GM12875 (cell line): ENCODE measurements at regions not wholly inside any gene's neighbourhood (a gene's known extent, or its start where the extent isn't known, plus 50 kb on each side); places are given as distances from the start of the nearest gene placed in this dataset.

Experiments used
- H3K4me3 ChIP-seq: one replicate; pipeline ENCODE4 v1.5.1; 2011; ENCODE audit warnings: low read depth, low read length, control low read depth
- TF ChIP-seq, protein P1 (sequence below): IDR thresholded peaks from 2 replicates; pipeline ENCODE4 v1.5.1; 2011; ENCODE audit warnings: low read depth, mild to moderate bottlenecking, control low read depth, inconsistent platforms, low read length, moderate library complexity, borderline replicate concordance; ENCODE audit not compliant: insufficient read depth

DNA sequence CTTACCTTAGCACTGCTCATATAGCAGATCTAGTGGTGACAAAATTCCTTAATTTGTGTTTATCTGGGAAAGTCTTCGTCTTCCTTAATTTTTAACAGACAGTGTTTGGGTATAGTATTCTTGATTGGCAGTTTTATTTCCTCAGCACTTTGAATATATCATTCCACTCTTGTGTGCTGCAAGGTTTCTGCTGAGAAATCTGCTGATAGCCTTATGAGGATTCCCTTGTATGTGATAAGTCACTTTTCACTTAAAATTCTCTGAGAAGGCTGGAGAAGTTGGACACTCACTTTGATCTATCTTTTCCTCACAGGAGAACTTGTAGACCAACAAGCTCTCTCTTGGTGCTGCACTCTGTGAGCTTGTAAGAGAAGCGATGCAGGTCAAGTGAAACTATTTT lies 306.1 kb upstream of the RTL1 start:
- H3K4me3 ChIP-seq = no peak overlapping the region
- TF ChIP-seq, protein P1, sequence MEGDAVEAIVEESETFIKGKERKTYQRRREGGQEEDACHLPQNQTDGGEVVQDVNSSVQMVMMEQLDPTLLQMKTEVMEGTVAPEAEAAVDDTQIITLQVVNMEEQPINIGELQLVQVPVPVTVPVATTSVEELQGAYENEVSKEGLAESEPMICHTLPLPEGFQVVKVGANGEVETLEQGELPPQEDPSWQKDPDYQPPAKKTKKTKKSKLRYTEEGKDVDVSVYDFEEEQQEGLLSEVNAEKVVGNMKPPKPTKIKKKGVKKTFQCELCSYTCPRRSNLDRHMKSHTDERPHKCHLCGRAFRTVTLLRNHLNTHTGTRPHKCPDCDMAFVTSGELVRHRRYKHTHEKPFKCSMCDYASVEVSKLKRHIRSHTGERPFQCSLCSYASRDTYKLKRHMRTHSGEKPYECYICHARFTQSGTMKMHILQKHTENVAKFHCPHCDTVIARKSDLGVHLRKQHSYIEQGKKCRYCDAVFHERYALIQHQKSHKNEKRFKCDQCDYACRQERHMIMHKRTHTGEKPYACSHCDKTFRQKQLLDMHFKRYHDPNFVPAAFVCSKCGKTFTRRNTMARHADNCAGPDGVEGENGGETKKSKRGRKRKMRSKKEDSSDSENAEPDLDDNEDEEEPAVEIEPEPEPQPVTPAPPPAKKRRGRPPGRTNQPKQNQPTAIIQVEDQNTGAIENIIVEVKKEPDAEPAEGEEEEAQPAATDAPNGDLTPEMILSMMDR = no peak

DNA sequence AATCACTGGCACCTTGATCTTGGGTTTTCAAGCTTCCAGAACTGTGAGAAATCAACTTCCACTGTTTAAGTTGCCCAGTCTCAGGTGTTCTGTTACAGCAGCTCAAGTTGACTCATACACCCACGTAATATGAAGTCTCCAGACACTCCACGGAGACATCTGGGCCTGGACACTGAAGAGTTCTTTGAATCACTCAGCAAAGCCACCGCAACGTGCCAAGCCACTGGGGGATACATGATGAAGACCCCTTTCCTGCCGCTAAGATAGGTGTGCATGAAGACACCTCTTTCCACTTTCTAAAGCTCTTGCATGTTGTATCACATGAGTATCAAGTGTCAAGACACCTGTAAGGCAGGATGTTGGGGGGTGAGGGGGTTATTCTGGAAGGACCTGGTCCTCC lies 311.7 kb upstream of the RTL1 start:
- TF ChIP-seq, protein P1 = no peak

DNA sequence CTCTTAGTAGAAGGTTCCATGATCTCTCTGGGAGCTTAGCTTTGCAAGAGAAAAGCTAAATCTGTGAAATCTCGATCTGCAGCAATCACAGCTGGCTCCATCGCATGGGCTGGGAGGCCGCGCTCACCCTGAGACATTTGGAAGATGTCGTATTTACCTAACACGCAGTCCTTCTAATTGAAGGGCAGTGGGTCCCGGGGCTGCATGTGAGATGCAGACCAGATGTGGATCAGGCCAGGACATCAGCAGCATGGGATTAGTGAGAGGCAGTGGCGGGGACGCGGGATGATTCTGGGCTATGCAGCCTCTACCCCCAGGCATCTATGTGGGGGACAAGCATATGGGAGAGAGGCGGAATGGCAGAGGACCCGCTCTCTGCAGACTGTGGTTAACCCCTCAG lies 312.4 kb upstream of the RTL1 start:
- TF ChIP-seq, protein P1 = no peak
- H3K4me3 ChIP-seq = no peak overlapping the region

More for the DNA sequence above, 311.7 kb upstream of the RTL1 start:
- H3K4me3 ChIP-seq = no peak overlapping the region

DNA sequence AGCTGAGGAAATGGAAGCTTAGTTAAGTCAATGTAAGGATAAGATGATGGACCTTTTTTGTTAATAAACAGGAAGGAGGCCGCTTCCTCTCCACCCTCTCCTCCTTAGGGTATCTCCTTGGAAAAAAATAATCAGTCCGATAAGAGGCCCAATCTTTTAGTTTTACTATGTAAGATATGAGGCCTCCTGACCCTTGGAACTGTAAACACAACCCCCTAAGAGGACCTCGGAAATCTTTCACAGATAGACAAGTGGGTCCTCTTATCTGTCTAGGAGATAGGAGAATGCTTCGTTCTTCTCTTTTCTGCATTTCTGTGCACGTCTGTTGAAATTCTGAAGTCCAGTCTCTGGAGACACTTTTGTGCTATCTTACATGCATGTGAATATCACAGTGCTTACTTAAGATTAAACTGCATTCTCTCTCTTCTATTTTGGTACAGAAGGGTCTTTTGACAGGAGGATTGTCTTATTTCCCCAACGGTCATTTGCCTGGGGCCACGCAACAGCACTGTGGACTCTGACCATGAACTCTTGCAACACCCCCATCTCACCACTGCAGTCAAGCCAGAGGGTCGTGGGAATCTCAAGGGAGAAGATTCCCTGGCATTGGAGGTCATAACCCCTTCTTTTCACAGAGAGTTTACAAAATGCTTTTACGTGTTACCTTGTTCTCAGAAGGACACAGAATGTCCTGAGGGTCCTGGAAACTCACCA lies 313.0 kb upstream of the RTL1 start:
- TF ChIP-seq, protein P1 = no peak
- no peak overlapping the region for H3K4me3 ChIP-seq

DNA sequence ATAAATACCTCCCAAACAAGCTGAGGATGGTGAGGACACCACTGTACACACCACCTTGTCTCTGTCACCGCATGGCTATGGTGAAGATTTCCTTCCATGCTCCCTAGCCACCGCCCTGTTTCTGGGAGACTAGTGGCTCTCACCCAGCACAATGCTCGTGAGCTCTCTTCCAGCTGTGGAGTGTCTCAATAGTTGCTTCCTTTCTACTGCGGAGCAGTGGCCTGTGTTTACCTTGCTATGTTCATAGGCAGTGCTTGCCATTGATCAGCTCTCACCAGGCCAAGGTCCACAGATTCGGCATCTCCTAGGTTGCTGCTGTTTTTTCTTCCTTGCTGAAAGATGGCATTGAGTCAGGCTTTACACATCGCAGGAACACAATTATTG lies 313.6 kb upstream of the RTL1 start:
- H3K4me3 ChIP-seq = no peak overlapping the region
- TF ChIP-seq, protein P1 = no peak

DNA sequence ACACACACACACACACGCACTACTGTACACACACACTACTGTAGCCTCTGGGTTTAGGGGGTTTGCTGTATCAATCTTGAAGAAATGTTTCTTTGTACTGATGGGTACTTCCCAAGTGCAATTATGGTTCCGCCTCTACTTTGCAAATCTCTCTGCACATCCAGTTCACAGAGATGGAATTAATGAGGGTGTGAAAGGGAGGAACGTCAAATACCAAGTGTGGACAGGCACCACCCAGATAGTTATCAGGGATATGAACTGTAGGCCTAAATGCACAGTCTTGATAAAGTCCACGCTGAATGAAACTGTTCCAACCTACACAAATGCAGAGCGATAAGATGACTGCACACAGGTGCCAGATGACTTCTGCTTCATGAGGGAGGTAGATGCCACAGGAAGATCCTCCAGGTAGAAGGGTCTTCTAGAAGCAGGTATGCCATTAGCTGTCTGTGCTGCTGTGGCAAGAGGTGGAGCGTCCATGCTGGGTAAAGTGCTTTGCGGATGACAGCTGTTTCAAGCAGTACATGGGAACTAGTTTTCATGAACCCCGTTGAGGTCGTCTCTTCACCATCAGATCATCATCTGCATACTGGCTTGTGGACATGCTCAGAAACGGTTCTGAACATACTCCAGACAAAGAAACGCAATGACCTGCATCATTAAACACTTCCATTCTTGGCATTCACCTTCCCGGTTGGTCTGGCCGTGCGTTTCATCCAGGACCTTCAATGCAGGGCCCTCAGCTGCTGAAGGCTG lies 314.3 kb upstream of the RTL1 start:
- TF ChIP-seq, protein P1 = no peak
- H3K4me3 ChIP-seq = no peak overlapping the region
